ENCODE measurements at regions not wholly inside any gene's neighbourhood (a gene's known extent, or its start where the extent isn't known, plus 50 kb on each side); places are given as distances from the start of the nearest gene placed in this dataset.
"Not testable (repeated sequence)": the region's sequence is repeated elsewhere in the genome, so short reads cannot be mapped to it uniquely, and the experiment has no call there.

DNA sequence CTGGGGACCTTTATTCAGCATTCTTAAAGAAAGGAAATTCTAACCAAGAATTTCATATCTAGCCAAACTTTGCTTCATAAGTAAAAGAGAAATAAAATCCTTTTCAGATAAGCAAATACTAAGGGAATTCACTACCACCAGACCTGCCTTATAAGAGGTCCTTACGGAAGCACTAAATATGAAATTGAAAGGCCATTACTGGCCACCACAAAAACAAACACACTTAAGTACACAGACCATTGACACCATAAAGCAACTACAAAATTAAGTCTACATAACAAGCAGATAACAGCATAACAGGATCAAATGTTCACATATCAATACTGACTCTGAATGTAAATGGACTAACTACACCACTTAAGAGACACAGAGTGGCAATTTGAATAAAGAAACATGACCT, 361.4 kb upstream of the POU5F2 start:
- no peak for DNase-seq

DNA sequence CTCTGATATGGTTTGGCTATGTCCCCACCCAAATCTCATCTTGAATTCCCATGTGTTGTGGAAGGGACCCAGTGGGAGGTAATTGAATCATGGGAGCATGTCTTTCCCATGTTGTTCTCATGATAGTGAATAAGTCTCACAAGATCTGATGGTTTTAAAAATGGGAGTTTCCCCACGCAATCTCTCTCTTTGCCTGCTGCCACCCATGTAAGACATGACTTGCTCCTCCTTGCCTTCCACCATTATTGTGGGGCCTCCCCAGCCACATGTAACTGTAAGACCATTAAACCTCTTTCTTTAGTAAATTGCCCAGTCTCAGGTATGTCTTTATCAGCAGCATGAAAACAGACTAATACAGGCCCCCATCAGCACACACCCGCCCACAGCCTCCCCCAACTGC, 356.0 kb upstream of the POU5F2 start:
- not testable (repeated sequence) for DNase-seq

DNA sequence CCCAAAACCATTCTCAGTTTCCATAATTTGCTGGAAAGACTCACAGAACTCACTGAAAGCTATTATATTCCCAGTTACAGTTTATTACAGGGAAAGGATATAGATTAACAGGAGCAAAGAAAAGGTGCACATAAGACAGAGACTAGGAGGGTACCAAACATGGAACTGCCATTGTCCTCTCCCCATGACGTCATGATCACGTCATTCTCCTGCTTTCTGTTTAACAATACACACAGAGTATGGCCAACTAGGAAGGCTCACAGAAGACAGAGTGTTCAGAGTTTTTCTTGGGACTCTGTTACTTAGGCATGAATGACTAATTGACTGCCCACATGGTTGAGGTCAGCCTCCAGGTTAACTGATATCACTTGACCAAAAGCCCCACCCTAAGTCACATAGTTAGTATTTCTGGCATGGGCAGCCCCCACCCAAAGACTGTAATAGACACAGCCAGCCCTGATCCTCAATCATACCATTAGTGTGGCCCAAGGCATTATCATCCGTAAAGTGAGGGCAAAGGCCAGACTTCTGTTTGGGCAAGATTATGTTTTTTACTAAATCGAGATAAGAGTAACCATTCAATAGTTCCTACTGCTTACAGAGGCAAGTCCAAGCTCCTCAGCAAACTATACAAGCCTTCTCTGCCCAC, 353.5 kb upstream of the POU5F2 start:
- no peak for DNase-seq

DNA sequence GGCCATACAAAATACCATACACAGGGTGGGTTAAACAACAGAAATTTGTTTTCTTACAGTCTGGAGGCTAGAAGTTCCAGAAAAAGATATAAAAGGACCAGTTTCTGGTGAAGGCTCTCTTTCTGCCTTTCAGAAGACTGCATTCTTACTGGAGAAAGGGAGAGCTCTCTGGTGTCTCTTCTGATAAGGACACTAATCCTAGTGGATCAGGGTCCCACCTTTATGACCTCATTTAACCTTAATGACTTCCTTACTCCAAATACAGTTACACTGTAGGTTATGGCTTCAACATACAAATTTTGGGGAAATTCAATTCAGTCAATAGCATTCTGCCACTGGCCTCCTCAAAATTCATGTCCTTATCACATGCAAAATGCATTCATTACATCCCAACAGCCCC, 351.9 kb upstream of the POU5F2 start:
- DNase-seq, result no peak

DNA sequence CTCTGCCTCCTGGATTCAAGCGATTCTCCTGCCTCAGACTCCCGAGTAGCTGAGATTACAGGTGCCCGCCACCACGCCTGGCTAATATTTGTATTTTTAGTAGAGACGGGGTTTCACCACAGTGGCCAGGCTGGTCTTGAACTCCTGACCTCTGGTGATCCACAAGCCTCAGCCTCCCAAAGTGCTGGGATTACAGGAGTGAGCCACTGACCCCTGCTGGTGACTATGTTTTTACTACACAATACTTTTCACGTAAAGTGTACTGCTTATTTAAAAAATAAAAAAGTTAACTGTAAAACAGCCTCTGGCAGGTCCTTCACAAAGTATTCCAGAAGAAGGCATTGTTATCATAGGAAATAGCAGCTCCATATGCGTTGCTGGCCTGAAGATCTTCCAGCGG, 345.2 kb upstream of the POU5F2 start:
- DNase-seq, result not testable (repeated sequence)

DNA sequence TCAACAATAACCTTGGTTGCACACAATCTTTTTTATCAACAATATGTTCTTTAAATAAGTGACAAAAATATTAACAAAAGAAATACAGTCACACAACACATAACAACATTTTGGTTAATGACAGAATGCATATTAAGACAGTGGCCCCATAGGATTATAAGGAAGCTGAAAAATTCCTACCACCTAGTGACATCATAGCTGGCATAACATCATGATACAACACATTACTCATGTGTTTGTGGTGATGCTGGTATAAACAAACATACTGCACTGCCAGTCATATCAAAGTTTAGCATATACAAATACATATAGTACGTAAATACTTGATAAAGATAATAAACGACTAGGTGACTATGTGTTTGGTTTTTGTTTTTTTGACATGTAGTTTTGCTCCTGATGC, 344.8 kb upstream of the POU5F2 start:
- DNase-seq, result no peak

DNA sequence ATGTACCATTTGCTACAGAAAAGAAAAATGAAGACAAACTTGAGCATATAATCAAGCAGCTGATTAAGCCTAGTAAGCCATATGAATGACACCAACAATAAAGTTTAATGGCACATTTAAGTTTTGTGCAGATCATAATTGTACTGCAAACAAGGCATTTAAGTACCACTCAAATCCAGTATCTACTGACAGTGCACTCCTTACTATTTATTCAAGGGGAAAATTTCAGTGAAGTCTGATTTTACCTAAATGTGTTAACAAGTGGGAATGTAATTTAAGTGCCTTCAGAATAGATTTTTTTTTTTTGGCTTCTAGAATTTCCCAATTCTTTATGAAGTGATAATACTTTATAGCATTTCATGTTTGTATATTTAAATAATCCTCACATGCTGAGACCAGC, 341.0 kb upstream of the POU5F2 start:
- DNase-seq, result no peak

DNA sequence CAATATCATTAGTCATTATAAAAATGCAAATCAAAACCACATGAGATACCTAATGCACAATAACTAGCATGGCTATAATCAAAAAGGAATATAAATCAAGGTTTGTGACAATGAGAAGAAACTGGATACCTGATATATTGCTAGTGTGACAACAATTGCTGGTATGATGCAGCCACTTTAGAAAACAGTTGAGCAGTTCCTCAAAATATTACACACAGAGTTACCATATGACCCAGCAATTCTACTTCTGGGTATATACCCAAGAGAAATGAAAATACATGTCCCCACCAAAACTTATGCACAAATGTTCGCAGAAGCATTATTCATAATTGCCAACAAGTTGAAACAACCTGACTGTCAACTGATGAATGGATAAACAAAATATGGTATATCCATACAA, 339.7 kb upstream of the POU5F2 start:
- DNase-seq, result no peak

DNA sequence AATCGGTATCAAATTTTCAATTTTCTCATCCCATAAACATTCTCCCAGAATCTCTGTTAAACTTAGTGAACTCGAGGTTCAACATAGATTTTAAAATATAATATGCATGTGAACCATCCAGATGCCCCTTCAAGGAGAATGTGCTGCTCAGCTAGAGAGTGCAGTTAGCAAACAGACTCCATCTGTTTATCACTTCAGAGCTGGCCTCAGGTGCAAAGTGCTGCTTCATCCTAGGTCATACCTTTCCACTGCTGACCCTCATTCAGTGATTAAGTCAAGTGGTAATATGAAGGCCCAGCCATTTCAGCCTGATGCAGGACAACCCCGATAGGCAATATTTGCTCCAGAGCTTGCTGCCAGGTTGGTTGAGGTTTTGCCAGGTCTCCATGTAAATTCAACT, 339.0 kb upstream of the POU5F2 start:
- no peak for DNase-seq

DNA sequence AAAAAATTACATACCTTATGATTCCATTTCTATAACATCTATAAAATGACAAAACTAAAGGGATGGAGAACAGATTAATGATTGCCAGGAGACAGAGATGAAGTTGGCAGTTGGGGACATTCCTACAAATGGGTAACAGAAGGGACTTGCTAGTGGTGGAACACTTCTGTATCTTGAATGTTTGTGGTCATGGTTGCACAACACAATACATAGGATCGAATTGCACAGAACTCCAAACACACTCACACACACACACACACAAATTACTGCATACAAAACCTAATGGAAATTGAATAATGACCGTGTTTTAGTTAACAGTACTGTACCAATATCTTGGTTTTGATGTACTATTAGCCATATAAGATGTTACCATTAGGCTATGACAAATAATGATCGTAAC, 330.7 kb upstream of the POU5F2 start:
- DNase-seq, result no peak

DNA sequence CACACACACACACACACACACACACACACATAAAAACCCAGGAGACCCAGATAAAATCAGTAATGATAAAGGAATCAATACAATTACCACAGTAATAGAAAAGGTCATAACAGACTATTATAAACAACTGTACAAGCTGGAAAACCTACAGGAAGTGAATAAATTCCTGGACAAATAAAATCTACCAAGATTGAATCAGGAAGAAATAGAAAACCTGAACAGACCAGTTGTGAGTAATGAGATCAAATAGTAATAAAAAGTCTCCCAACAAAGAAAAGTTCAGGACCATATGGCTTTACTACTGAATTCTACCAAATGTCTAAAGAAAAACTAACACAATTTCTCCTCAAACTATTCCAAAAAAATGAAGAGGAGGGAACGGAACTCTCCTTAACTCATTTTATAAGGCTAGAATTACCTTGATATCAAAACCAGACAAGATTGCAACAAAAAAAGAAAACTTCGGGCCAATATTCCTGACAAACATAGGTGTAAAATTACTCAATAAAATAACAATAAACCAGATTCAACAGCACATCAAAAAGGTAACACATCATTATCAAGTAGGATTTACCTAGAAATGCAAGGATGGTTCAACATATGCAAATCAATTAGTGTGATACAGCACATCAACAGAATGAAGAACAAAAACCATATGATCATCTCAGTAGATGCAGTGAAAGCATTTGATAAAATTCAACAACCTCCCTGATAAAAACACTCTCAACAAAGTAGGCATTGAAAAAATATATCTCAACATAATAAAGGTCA, 325.2 kb upstream of the POU5F2 start:
- no peak for DNase-seq

DNA sequence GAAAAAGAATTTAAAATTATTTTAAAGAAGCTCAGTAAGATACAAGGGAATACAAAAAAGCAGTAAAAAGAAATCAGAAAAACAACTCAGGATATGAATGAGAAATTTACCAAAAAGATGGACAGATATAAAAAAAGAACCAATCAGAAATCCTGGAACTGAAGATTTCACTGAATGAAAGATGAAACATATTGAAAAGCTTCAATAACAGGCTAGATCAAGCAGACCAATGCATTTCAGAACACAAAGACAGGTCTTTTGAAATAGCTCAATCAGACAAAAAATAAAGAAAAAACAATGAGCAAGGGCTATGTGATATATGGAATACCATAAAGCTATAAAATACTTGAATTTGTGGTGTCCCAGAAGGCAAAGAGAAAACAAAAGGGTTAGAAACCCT, 322.6 kb upstream of the POU5F2 start:
- DNase-seq, result no peak

DNA sequence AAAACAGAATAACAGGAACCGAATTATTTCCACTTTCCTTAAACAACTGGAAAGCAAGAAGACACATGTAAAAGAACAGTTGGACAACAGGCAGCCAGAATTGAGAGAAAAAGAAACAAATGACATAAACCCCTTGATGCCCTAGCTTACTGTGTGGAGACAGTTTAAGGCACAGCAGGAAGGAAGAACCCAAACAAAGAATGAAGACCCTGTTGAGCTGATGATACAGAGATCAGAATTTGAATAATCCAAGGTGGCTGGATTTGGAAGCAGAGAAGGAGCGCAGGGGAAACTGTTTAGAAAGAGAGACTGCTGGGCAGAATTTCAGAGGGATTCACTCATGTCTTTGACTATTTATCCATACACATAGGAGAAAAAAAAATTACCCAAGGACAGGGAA, 316.3 kb upstream of the POU5F2 start:
- DNase-seq, result no peak

DNA sequence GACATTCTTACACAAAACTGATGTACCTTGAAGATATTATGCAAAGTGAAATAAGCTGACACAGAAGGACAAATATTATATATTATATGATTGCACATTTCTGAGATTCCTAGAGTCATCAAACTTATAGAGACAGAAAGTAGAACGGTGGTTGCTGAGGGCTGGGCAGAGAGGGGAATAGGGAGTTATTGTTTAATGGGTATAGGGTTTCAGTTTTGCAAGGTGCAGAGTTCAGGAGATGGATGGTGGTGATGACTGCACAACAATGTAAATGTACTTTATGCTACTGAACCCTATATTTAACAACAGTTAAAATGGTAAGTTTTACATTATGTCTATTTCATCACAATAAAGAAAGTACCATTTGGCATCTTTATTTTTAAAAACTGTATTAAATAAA, 315.8 kb upstream of the POU5F2 start:
- DNase-seq, result no peak

DNA sequence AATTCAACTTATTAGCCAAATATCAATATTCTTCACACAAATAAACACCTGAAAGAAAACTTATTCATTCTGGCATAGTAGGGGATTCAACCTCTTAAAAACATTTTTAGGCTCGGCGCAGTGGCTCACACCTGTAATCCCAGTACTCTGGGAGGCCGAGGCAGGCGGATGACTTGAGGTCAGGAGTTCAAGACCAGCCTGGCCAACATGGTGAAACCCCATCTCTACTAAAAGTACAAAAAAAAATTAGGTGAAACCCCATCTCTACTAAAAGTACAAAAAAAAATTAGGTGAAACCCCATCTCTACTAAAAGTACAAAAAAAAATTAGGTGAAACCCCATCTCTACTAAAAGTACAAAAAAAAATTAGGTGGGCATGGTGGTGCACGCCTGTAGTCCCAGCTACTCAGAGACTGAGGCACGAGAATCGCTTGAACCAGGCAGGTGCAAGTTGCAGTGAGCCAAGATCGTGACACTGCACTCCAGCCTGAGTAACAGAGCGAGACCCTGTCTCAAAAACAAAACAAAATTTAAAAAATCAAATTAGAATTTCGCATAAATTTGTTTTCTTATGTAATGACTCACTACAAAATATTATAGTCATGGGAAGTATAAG, 308.0 kb upstream of the POU5F2 start:
- DNase-seq, result not testable (repeated sequence)

DNA sequence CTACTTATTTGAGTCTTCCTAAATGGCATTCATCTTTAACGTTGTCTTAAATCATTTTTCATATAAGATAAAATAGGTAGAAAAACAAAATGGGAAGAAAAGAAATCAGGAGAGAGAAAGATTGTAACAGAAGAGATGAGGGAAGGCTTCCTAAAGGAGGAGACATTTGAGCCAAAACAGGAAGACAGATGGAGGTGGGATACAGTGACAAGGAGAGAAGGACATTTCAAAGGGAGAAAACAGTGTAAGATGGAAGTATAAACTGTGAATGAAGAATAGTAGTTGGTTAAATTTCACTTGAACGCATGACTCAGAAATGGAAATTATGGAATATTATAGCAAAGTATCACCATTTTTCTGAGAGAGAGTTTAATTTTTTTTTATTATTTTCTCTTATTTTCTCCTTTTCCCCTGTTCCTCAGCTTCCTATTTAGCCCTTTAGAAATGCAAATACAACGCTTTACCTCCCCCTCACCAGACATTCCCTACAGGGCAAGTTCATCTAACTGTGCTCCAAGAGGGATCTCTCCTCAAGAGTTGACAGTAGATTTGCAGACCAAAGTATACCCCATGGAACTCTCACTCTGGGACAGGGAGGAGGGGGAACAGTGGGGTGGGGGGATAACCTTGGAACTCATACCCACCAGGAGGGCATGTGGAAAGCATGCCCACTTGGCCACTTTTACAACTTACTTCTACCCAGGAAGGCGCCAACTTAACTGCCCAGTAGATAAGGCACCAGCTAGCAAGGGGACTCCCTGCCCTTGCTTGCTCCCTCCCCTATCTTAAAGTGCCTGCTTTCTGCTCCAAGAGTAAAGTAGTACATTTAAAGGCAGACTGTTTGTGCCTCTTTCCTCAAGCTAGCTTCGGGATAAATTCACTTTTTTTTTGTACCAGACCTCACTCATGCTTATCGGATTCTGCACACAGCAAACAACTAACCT, 304.7 kb upstream of the POU5F2 start:
- DNase-seq, result no peak

DNA sequence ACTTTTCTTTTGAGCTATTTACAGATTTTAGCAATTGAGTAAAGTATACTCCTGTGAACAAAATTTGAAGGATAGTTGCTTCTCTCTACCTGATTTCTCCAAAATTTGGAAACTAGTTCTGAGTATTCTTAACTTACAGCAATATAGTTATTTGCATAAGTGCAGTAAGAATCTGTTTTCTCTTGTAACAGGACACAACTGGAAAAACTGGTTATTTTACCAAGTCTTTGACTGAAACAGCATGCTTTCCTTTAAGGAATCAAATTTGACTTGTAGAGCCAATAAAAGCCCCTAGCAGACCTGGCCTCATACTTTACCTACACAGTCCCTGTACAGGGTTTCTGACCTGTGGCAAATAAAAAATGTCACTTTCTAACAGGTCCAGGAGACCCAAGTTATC, 301.9 kb upstream of the POU5F2 start:
- no peak for DNase-seq

DNA sequence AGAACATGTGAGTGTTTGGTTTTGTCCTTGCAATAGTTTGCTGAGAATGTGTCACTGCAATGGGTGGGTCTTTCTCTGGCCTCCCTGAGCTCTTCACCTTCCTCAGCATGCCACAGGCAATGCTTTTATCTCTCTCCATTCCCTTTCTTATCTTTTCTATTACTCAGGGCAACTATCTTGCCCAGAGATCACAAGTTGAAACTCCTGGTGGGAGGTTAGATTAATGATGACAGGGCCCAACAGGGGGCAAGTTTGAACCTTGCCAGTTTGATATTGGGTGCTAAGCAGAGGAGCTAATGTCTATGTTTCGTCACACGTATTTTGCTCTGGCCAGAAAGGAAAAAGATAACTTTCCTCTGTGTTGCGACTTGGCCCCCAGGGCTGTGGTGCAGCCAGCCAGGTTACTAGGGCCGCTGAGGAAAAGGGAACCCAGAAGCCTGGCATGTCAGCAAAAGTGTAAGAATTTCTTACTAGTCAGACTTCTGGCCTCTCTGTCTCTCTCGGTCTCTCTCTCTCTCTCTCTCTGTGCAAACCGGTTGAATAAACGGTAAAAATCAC, 299.3 kb upstream of the POU5F2 start:
- no peak for DNase-seq

DNA sequence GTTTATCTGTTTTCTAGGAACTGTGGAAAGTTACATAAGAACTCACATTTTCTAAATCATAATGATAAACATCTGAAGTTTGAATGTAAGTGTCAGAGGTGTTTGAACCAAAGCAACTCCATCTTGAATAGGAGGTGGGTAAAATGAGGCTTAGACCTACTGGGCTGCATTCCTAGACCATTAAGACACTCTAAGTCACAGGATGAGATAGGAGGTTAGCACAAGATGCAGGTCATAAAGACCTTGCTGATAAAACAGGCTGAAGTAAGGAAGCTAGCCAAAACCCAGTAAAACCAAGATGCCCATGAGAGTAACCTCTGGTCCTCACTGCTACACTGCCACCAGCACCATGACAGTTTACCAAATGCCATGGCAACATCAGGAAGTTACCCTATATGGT, 297.7 kb upstream of the POU5F2 start:
- DNase-seq, result no peak

DNA sequence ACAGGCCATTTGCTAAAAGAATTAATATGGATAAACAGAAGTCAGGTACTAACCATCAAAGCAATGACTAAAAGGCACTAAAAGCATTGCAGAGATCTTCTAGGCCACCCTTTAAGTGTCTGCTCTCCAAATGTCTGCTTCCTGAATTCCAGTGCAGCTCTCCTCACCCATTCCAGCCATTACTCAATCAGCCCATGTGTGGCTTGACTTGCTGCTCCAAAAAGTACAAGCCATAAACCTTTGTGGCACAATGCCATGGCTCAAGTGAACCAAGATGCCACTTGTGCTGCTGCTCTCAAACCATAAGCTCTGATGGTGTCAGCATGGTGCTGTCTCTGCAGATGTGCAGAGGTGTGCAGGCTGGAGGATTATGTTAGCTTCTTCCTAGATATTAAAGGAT, 290.2 kb upstream of the POU5F2 start:
- DNase-seq, result no peak

DNA sequence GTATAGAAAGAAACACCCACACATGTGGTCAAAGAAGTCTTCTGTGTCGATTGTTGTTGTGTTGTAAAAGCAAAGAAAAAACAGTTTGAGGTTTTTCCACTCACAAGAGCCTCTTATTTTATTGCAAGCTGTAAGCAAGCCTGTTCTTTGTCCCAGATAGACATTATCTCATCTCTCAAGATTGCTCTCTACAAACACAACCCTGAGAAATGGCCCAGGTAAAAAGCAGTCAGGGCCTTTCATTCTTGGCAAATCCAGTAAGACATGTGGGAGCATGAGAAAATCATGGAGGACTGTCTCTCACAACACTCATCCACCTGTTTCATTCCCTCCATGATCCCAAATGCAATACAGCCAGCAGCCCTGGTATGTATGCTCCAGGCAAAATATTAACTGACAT, 286.6 kb upstream of the POU5F2 start:
- no peak for DNase-seq

DNA sequence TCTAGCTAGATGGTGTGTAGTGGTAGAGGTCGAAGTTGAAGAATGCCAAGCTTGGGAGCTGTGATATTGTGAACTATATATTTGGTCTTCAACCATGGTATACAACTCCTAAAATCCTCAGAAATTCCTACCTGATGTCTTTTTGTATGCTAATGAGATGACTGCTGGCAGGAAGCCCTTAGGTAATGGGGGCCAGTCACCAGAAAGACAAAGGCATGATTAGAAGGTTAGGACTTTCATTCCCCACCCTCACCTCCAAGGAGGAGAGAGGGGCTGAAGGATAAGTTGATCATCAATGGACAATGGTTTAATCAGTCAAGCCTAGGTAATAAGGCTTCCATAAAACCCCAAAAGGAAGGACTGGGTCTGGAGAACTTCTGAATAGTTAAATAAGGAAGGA, 285.7 kb upstream of the POU5F2 start:
- DNase-seq, result no peak
